OCI-LY7 (cell line): ENCODE measurements at regions not wholly inside any gene's neighbourhood (a gene's known extent, or its start where the extent isn't known, plus 50 kb on each side); places are given as distances from the start of the nearest gene placed in this dataset.

ENCODE experiments used
- BruUV-seq: library from RNA; stranded (reverse); fragments of 400-500 nt; replicated peaks from 2 replicates; lab custom pipeline; 2021; lab: Mats Ljungman, UMichigan
- CTCF ChIA-PET: fragments of 300-600 bp; sonication (Branson Sonifier 250); formaldehyde crosslinking; loops from one replicate; lab custom pipeline; 2022; ENCODE audit warnings: antibody characterized with exemption; ENCODE audit not compliant: unreplicated experiment; lab: Charles Lee
- POLR2A ChIA-PET: fragments of 300-600 bp; sonication (Branson Sonifier 250); formaldehyde crosslinking; loops from one replicate; lab custom pipeline; 2022; ENCODE audit warnings: antibody characterized with exemption; lab: Charles Lee
- DNase-seq: peaks from one replicate; pipeline ENCODE4 v3.0.0-alpha.2; 2015; ENCODE audit warnings: low spot score
- H2AFZ ChIP-seq: fragments of 200-600 bp; sonication (generic), shearing (Covaris generic); 2 replicates; pipeline ENCODE4 v1.6.1; 2014; ENCODE audit warnings: mild to moderate bottlenecking, antibody characterized with exemption, low read length, moderate library complexity
- H3K27ac ChIP-seq: fragments of 200-600 bp; sonication (generic); 2 replicates; pipeline ENCODE4 v1.5.1; 2014; ENCODE audit warnings: mixed run types, low read depth, mild to moderate bottlenecking, moderate library complexity, low read length, inconsistent platforms; ENCODE audit not compliant: poor library complexity, severe bottlenecking
- H3K36me3 ChIP-seq: fragments of 200-600 bp; sonication (generic); 2 replicates; pipeline ENCODE4 v1.6.1; 2014; ENCODE audit warnings: mild to moderate bottlenecking, antibody characterized with exemption, low read length, moderate library complexity, mixed read lengths; ENCODE audit not compliant: insufficient read depth
- H3K4me1 ChIP-seq: fragments of 200-600 bp; sonication (generic); 2 replicates; pipeline ENCODE4 v1.5.1; 2014; ENCODE audit warnings: mild to moderate bottlenecking, low read length; ENCODE audit not compliant: insufficient read depth, poor library complexity, severe bottlenecking
- H3K4me2 ChIP-seq: fragments of 200-600 bp; sonication (generic); 2 replicates; pipeline ENCODE4 v1.6.1; 2014; ENCODE audit warnings: mild to moderate bottlenecking, low read length
- H3K4me3 ChIP-seq: fragments of 200-600 bp; sonication (generic); 2 replicates; pipeline ENCODE4 v1.5.1; 2014; ENCODE audit warnings: mild to moderate bottlenecking, low read depth, low read length; ENCODE audit not compliant: poor library complexity, severe bottlenecking
- H3K79me2 ChIP-seq: fragments of 200-600 bp; sonication (generic); 2 replicates; pipeline ENCODE4 v1.6.1; 2016; ENCODE audit warnings: low read depth, mild to moderate bottlenecking, low read length, moderate library complexity, mixed read lengths; ENCODE audit not compliant: insufficient read depth
- H3K9me2 ChIP-seq: fragments of 200-600 bp; sonication (generic); 2 replicates; pipeline ENCODE4 v1.6.1; 2016; ENCODE audit warnings: mild to moderate bottlenecking, low read length, mixed read lengths; ENCODE audit not compliant: insufficient read depth
- H3K9me3 ChIP-seq: fragments of 200-600 bp; sonication (generic); 2 replicates; pipeline ENCODE4 v1.6.1; 2014; ENCODE audit warnings: mild to moderate bottlenecking, mixed run types, low read length, mixed read lengths
- H4K20me1 ChIP-seq: fragments of 200-600 bp; sonication (generic); 2 replicates; pipeline ENCODE4 v1.6.1; 2014; ENCODE audit warnings: mild to moderate bottlenecking, antibody characterized with exemption, low read length, moderate library complexity, mixed read lengths; ENCODE audit not compliant: insufficient read depth
- CTCF ChIP-seq: fragments of 200-600 bp; sonication (generic); conservative IDR thresholded peaks from 2 replicates; pipeline ENCODE4 v1.5.1; 2014; ENCODE audit warnings: mild to moderate bottlenecking, antibody characterized with exemption, low read length, moderate library complexity, mixed read lengths
- EZH2phosphoT487 ChIP-seq: fragments of 200-600 bp; sonication (generic); IDR thresholded peaks from 2 replicates; pipeline ENCODE4 v1.6.1; 2018; ENCODE audit warnings: low read depth, borderline replicate concordance, mild to moderate bottlenecking, mixed run types, antibody characterized with exemption, low read length, moderate library complexity, mixed read lengths
- intact Hi-C: fragments of 100-400 bp; cut with micrococcal nuclease; formaldehyde crosslinking; loops from one replicate; pipeline ENCODE4 v1.10.0; 2022; ENCODE audit not compliant: unreplicated experiment

- DNase-seq, result no peak
- Histone ChIP-seq H3K4me1 (no peaks in the 10 kb centered on the region), H3K9me2 (no peaks in the 10 kb centered on the region), H3K79me2 (no peaks in the 10 kb centered on the region), H3K36me3 (no peaks in the 10 kb centered on the region), H3K9me3 (no peaks in the 10 kb centered on the region), H4K20me1 (no peaks in the 10 kb centered on the region), H3K4me2 (no peak overlapping the region), H3K4me3 (no peak overlapping the region), H2AFZ (no peak overlapping the region), H3K27ac (no peak overlapping the region)
- ChIA-PET CTCF (no interaction called here), POLR2A (interaction anchor here (0.6 kb wide), 1 partner anchor 191 kb away, joined by 3 read pairs; no protein-coding TSS in a partner anchor)
- no TSS peak for BruUV-seq
- TF ChIP-seq EZH2phosphoT487, result no peak
- no peak for TF ChIP-seq CTCF
- intact Hi-C loops, result no loop called here
These were observed 1570.0 kb upstream of the GOT2 start for GRCh38 chr16:60304066-60304465.

GRCh38 chr16:60302676-60303075 lies 1568.6 kb upstream of the GOT2 start:
- H3K79me2 ChIP-seq, result no peaks in the 10 kb centered on the region

More at GRCh38 chr16:60302676-60303075, 1568.6 kb upstream of the GOT2 start:
- BruUV-seq, result no TSS peak
- H3K9me2 ChIP-seq, result no peaks in the 10 kb centered on the region
- H3K4me3 ChIP-seq, result no peak overlapping the region
- POLR2A ChIA-PET, result interaction anchor here (1.0 kb wide), 1 partner anchor 19 kb away, joined by 5 read pairs; no protein-coding TSS in a partner anchor
- no peak for DNase-seq
- H3K9me3 ChIP-seq, result no peaks in the 10 kb centered on the region
- H3K4me1 ChIP-seq, result no peaks in the 10 kb centered on the region
- CTCF ChIA-PET, result no interaction called here
- intact Hi-C loops, result no loop called here
- no peaks in the 10 kb centered on the region for H4K20me1 ChIP-seq
- H3K27ac ChIP-seq, result no peak overlapping the region
- TF ChIP-seq CTCF, result no peak
- no peak for TF ChIP-seq EZH2phosphoT487
- no peaks in the 10 kb centered on the region for H3K36me3 ChIP-seq
- H2AFZ ChIP-seq, result no peak overlapping the region
- H3K4me2 ChIP-seq, result no peak overlapping the region
